Psoas muscle (tissue), 7 donors: ENCODE measurements at regions not wholly inside any gene's neighbourhood (a gene's known extent, or its start where the extent isn't known, plus 50 kb on each side); places are given as distances from the start of the nearest gene placed in this dataset.

Source experiments
- ATAC-seq, 4 donors: fragments of 200-7000 bp; cut with Tn5 transposase; one replicate each; pipeline ENCODE4 v1.9.1; 2020; ENCODE audit warnings: moderate library complexity in 3 of 4, mild to moderate bottlenecking in 2 of 4
- DNase-seq, 2 donors: peaks; one replicate each; pipeline ENCODE4 v3.0.0-alpha.2; 2020
- H3K27ac ChIP-seq: fragments of 200-600 bp; one replicate; pipeline ENCODE4 v1.8.0; 2022
- H3K27me3 ChIP-seq, 3 donors: fragments of 200-600 bp in 1 of 3; one replicate each; pipeline versions ENCODE4 v1.6.1 to v1.8.0; 2013 to 2022; ENCODE audit warnings: low read length in 2 of 3, mild to moderate bottlenecking in 2 of 3, moderate library complexity in 1 of 3; ENCODE audit not compliant: insufficient read depth in 3 of 3
- H3K36me3 ChIP-seq, 2 donors: fragments of 200-600 bp in 1 of 2; one replicate each; pipeline versions ENCODE4 v1.6.1 to v1.8.0; 2013 to 2022; ENCODE audit warnings: low read depth in 1 of 2, mild to moderate bottlenecking in 1 of 2, moderate library complexity in 1 of 2; ENCODE audit not compliant: insufficient read depth in 1 of 2
- H3K4me1 ChIP-seq: fragments of 200-600 bp; one replicate; pipeline ENCODE4 v1.8.0; 2022
- H3K4me3 ChIP-seq: fragments of 200-600 bp; one replicate; pipeline ENCODE4 v1.8.0; 2022; ENCODE audit warnings: mild to moderate bottlenecking
- H3K9me3 ChIP-seq: fragments of 200-600 bp; one replicate; pipeline ENCODE4 v1.8.0; 2022
- WGBS, 3 donors: extraction: QIAGEN DNeasy Blood & Tissue Kit; methylation state at CpG; one replicate each; pipeline versions ENCODE4 v1.1.6 to v1.1.7; 2013; 5-methylcytosine and 5-hydroxymethylcytosine counted together
- intact Hi-C, 2 donors: fragments of 100-400 bp; cut with DNase I; formaldehyde crosslinking; loops; one replicate each; pipeline versions ENCODE4 v1.11.0 to v1.14.2; 2022
- TF ChIP-seq, protein P1 (sequence below): fragments of 200-600 bp; IDR thresholded peaks from one replicate; pipeline ENCODE4 v1.8.0; 2022; ENCODE audit warnings: antibody characterized with exemption
- donor health status: healthy with polysubstance abuse.
- donor health status: DM: no; HTN: no; CAD: no; lungs with moderate emphysema.
- donor health status: Bipolar disorder and iron deficiency.
- donor health status: healthy.
- donor health status: DM: yes; HTN: yes; CAD: no.
- donor health status: DM: no; HTN: no; CAD: no.
- donor health status: DM: yes; HTN: yes; CAD: no.

DNA sequence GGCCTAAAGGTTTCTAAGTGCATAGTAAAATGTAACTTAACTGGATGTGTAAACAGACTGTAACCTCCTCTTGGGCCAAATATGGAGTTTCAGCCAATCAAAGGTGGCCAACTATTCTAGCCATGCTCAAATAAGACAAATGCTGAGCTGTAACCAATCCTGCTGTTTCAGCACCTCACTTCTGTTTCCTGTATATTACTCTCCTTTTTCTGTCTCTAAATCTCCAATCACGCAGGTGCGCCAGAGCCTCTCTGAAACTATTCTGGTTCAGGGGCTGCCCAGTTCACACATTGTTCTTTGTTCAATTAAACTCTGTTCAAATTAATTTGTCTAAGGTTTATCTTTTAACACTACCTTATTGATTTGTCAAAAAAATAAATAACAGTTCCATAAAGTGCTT lies 532.7 kb upstream of the DCC start:
- no peak overlapping the region for H3K4me3 ChIP-seq
- no peaks in the 10 kb centered on the region for H3K9me3 ChIP-seq
- no peaks in the 10 kb centered on the region for H3K27me3 ChIP-seq
- ATAC-seq (no peak), DNase-seq (no peak)
- TF ChIP-seq, protein P1, sequence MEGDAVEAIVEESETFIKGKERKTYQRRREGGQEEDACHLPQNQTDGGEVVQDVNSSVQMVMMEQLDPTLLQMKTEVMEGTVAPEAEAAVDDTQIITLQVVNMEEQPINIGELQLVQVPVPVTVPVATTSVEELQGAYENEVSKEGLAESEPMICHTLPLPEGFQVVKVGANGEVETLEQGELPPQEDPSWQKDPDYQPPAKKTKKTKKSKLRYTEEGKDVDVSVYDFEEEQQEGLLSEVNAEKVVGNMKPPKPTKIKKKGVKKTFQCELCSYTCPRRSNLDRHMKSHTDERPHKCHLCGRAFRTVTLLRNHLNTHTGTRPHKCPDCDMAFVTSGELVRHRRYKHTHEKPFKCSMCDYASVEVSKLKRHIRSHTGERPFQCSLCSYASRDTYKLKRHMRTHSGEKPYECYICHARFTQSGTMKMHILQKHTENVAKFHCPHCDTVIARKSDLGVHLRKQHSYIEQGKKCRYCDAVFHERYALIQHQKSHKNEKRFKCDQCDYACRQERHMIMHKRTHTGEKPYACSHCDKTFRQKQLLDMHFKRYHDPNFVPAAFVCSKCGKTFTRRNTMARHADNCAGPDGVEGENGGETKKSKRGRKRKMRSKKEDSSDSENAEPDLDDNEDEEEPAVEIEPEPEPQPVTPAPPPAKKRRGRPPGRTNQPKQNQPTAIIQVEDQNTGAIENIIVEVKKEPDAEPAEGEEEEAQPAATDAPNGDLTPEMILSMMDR = no peak
- no peak overlapping the region for H3K27ac ChIP-seq
- no peaks in the 10 kb centered on the region for H3K4me1 ChIP-seq
- WGBS, 3 donors = 74 to 100% (median 96%) methylated on average over 2 of the region's 2 CpGs
- intact Hi-C loops = no loop called here
- no peaks in the 10 kb centered on the region for H3K36me3 ChIP-seq

DNA sequence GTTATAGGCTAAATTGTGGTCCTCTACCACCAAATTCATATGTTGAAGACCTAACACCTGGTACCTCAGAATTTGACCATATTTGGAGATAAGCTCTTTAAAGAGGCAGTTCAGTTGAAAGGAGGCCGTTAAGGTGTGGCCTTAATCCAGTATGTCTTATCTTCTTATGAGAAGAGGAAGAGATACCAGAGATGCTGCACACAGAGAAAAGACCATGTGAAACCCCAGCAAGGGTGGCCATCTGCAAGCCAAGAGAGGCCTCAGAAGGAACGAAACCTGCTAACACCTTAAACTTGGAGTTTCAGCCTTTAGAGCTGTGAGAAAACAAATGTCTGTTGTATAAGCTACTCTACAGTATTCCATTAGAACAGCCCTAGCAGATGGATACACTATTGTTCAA lies 528.1 kb upstream of the DCC start:
- intact Hi-C loops = no loop called here
- H3K4me1 ChIP-seq = no peaks in the 10 kb centered on the region
- 82 to 96% (median 84%) methylated on average over 2 of the region's 2 CpGs for WGBS, 3 donors
- H3K4me3 ChIP-seq = no peak overlapping the region
- no peaks in the 10 kb centered on the region for H3K27me3 ChIP-seq
- H3K9me3 ChIP-seq = no peaks in the 10 kb centered on the region
- no peak for ATAC-seq
- H3K27ac ChIP-seq = no peak overlapping the region
- no peak for DNase-seq
- TF ChIP-seq, protein P1 = no peak
- no peaks in the 10 kb centered on the region for H3K36me3 ChIP-seq

DNA sequence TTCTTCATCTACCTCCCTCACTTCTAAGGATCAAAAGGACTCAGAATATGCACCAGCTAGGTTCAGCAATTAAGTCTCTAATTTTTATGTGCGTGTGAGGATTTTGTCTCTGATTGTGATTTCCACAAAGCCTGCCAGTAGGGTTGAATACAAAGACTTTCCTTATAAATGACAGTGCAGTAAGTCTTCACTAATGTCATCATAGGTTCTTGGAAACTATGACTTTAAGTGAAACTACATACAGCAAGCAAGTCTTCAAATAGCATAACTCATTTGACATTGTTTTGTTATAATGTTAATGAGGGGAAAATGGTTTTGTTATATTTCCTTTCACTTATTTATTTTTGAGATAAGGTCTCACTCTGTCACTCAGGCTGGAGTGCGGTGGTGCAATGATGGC lies 526.3 kb upstream of the DCC start:
- Histone ChIP-seq H3K4me3 (no peak overlapping the region), H3K4me1 (no peaks in the 10 kb centered on the region), H3K27me3 (no peaks in the 10 kb centered on the region), H3K9me3 (no peaks in the 10 kb centered on the region), H3K27ac (no peak overlapping the region), H3K36me3 (no peaks in the 10 kb centered on the region)
- WGBS, 3 donors = 86 to 91% (median 91%) methylated on average over 2 of the region's 2 CpGs
- intact Hi-C loops = no loop called here
- TF ChIP-seq, protein P1 = no peak
- ATAC-seq (no peak), DNase-seq (no peak)

DNA sequence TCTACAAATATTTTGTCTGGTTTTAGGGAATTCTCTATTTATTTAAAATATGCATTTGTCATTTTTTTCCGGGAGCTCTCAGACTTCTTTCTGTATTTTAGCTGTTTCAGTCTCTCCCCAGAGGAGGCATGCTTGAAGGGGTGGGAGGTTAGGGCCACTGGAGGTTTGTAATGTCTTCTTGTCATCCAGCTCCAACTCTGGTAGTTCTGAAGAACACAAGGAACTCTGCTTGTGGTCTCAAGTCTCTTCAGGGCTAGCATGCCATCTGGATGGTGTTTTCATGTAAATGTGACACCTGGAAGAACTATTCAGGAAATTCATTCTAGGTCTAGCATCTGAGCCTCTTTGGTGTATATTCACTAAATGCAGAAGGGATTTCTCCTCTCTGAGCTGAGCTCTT lies 518.4 kb upstream of the DCC start:
- intact Hi-C loops = no loop called here
- DNase-seq (no peak), ATAC-seq (no peak)
- no peaks in the 10 kb centered on the region for H3K4me1 ChIP-seq
- H3K36me3 ChIP-seq = no peaks in the 10 kb centered on the region
- H3K9me3 ChIP-seq = no peaks in the 10 kb centered on the region
- TF ChIP-seq, protein P1 = no peak
- no peaks in the 10 kb centered on the region for H3K27me3 ChIP-seq
- H3K27ac ChIP-seq = no peak overlapping the region
- WGBS, 3 donors = 77 to 90% (median 83%) methylated on average over 1 of the region's 1 CpG
- no peak overlapping the region for H3K4me3 ChIP-seq

DNA sequence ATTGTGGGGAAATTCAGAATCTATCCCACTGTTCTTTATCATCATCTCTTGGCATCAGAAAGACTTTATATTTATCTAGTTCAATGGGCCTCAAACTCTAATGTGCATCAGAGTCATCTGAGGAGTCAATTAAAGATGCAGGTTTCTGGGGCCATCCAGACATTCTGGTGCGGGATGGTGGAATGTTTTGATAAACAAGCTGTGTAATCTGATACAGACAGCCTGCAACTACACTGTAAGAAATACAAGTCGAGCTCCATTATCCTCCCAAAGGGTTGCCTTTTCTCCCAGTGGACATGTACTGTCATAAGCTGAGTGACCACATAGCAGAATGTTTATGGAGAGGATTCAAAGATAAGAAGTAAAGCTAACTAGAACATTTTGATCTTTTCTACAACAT lies 515.3 kb upstream of the DCC start:
- Histone ChIP-seq H3K9me3 (no peaks in the 10 kb centered on the region), H3K4me1 (no peaks in the 10 kb centered on the region), H3K4me3 (no peak overlapping the region), H3K27me3 (no peaks in the 10 kb centered on the region), H3K27ac (no peak overlapping the region), H3K36me3 (no peaks in the 10 kb centered on the region)
- TF ChIP-seq, protein P1 = no peak
- DNase-seq = no peak
- intact Hi-C loops = no loop called here
- 19 to 28% (median 21%) methylated on average over 2 of the region's 2 CpGs for WGBS, 3 donors
- ATAC-seq = no peak
